Loucy (cell line): ENCODE measurements at regions not wholly inside any gene's neighbourhood (a gene's known extent, or its start where the extent isn't known, plus 50 kb on each side); places are given as distances from the start of the nearest gene placed in this dataset.

ENCODE experiments used
- EZH2phosphoT487 ChIP-seq: fragments of 200-600 bp; IDR thresholded peaks from 2 replicates; pipeline ENCODE4 v1.6.1; 2018; ENCODE audit warnings: antibody characterized with exemption, mild to moderate bottlenecking, moderate library complexity, borderline replicate concordance
- TF ChIP-seq, protein P1 (sequence below): fragments of 200-600 bp; sonication (generic); conservative IDR thresholded peaks from 2 replicates; pipeline ENCODE4 v1.5.1; 2014; ENCODE audit warnings: mild to moderate bottlenecking, antibody characterized with exemption, low read length

GRCh38 chr16:6709736-6710135 is 622.9 kb upstream of the RBFOX1 start:
- TF ChIP-seq, protein P1, sequence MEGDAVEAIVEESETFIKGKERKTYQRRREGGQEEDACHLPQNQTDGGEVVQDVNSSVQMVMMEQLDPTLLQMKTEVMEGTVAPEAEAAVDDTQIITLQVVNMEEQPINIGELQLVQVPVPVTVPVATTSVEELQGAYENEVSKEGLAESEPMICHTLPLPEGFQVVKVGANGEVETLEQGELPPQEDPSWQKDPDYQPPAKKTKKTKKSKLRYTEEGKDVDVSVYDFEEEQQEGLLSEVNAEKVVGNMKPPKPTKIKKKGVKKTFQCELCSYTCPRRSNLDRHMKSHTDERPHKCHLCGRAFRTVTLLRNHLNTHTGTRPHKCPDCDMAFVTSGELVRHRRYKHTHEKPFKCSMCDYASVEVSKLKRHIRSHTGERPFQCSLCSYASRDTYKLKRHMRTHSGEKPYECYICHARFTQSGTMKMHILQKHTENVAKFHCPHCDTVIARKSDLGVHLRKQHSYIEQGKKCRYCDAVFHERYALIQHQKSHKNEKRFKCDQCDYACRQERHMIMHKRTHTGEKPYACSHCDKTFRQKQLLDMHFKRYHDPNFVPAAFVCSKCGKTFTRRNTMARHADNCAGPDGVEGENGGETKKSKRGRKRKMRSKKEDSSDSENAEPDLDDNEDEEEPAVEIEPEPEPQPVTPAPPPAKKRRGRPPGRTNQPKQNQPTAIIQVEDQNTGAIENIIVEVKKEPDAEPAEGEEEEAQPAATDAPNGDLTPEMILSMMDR: no peak
- TF ChIP-seq EZH2phosphoT487: no peak
